ENCODE measurements at regions not wholly inside any gene's neighbourhood (a gene's known extent, or its start where the extent isn't known, plus 50 kb on each side); places are given as distances from the start of the nearest gene placed in this dataset.

- TF ChIP-seq POLR2AphosphoS5 (IDR thresholded peaks at IDR 0.05) (no peak), POLR2A (IDR thresholded peaks at IDR 0.05) (no peak)
- TF ChIP-seq, protein P1, sequence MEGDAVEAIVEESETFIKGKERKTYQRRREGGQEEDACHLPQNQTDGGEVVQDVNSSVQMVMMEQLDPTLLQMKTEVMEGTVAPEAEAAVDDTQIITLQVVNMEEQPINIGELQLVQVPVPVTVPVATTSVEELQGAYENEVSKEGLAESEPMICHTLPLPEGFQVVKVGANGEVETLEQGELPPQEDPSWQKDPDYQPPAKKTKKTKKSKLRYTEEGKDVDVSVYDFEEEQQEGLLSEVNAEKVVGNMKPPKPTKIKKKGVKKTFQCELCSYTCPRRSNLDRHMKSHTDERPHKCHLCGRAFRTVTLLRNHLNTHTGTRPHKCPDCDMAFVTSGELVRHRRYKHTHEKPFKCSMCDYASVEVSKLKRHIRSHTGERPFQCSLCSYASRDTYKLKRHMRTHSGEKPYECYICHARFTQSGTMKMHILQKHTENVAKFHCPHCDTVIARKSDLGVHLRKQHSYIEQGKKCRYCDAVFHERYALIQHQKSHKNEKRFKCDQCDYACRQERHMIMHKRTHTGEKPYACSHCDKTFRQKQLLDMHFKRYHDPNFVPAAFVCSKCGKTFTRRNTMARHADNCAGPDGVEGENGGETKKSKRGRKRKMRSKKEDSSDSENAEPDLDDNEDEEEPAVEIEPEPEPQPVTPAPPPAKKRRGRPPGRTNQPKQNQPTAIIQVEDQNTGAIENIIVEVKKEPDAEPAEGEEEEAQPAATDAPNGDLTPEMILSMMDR (IDR thresholded peaks at IDR 0.05), result no peak
These were observed 208.2 kb upstream of the ARL4C start for GRCh38 chr2:234705108-234705507.
